Omental fat pad (tissue), 3 donors: ENCODE measurements at regions not wholly inside any gene's neighbourhood (a gene's known extent, or its start where the extent isn't known, plus 50 kb on each side); places are given as distances from the start of the nearest gene placed in this dataset.

Experiments used
- ATAC-seq: fragments of 150-250 bp; one replicate; pipeline ENCODE4 v1.9.1; 2016; ENCODE audit warnings: mild to moderate bottlenecking, moderate library complexity; ENCODE audit not compliant: low FRiP score
- DNase-seq: peaks from one replicate; pipeline ENCODE4 v3.0.0-alpha.2; 2019; ENCODE audit warnings: low spot score
- CTCF ChIP-seq, 3 donors: fragments of 450-650 bp; IDR thresholded peaks; one replicate each; pipeline ENCODE4 v1.5.1; 2016 to 2017; ENCODE audit warnings: antibody characterized with exemption in 3 of 3, mild to moderate bottlenecking in 3 of 3, moderate library complexity in 2 of 3

- TF ChIP-seq CTCF (IDR thresholded peaks at IDR 0.05), result no peak
- ATAC-seq (no peak), DNase-seq (no peak)
Measured at GRCh38 chr4:27191592-27191991, 331.0 kb downstream of the STIM2 start.

GRCh38 chr4:27194599-27195176 is 334.0 kb downstream of the STIM2 start:
- DNase-seq (no peak), ATAC-seq (no peak)
- TF ChIP-seq CTCF (IDR thresholded peaks at IDR 0.05), result no peak

GRCh38 chr4:27198246-27198645 is 337.6 kb downstream of the STIM2 start:
- DNase-seq, result no peak
- TF ChIP-seq CTCF (IDR thresholded peaks at IDR 0.05), result no peak
- ATAC-seq, result no peak

GRCh38 chr4:27198971-27199370 is 338.3 kb downstream of the STIM2 start:
- TF ChIP-seq CTCF (IDR thresholded peaks at IDR 0.05), result no peak
- DNase-seq (no peak), ATAC-seq (no peak)

- no peak for DNase-seq
- no peak for ATAC-seq
Measured at GRCh38 chr4:27206009-27206408, 345.4 kb downstream of the STIM2 start.

GRCh38 chr4:27210956-27211355 is 350.3 kb downstream of the STIM2 start:
- TF ChIP-seq CTCF (IDR thresholded peaks at IDR 0.05), result no peak

More at GRCh38 chr4:27206009-27206408, 345.4 kb downstream of the STIM2 start:
- no peak for TF ChIP-seq CTCF (IDR thresholded peaks at IDR 0.05)

GRCh38 chr4:27214010-27214409 is 353.4 kb downstream of the STIM2 start:
- DNase-seq (no peak), ATAC-seq (no peak)
- TF ChIP-seq CTCF (IDR thresholded peaks at IDR 0.05), result no peak

More at GRCh38 chr4:27210956-27211355, 350.3 kb downstream of the STIM2 start:
- ATAC-seq (no peak), DNase-seq (no peak)
